Loucy (cell line): ENCODE measurements at regions not wholly inside any gene's neighbourhood (a gene's known extent, or its start where the extent isn't known, plus 50 kb on each side); places are given as distances from the start of the nearest gene placed in this dataset.

Experiments
- H2AFZ ChIP-seq: fragments of 200-600 bp; sonication (generic); 2 replicates; pipeline ENCODE4 v1.6.0; 2016; ENCODE audit warnings: antibody characterized with exemption, mild to moderate bottlenecking, low read length, moderate library complexity
- H3F3A ChIP-seq: fragments of 200-600 bp; 2 replicates; pipeline ENCODE4 v1.6.0; 2016; ENCODE audit warnings: antibody characterized with exemption, low read depth, mild to moderate bottlenecking
- H3K27me3 ChIP-seq: fragments of 200-600 bp; sonication (generic); 2 replicates; pipeline ENCODE4 v1.6.1; 2014; ENCODE audit warnings: low read length, mild to moderate bottlenecking; ENCODE audit not compliant: insufficient read depth, poor library complexity, severe bottlenecking
- H3K36me3 ChIP-seq: fragments of 200-600 bp; sonication (generic); 2 replicates; pipeline ENCODE4 v1.6.1; 2016; ENCODE audit warnings: low read length; ENCODE audit not compliant: insufficient read depth
- H3K4me1 ChIP-seq: fragments of 200-600 bp; sonication (generic); 2 replicates; pipeline ENCODE4 v1.5.1; 2014; ENCODE audit warnings: low read length, mild to moderate bottlenecking; ENCODE audit not compliant: insufficient read depth, poor library complexity, severe bottlenecking
- H3K4me2 ChIP-seq: fragments of 200-600 bp; sonication (generic); 2 replicates; pipeline ENCODE4 v1.6.0; 2014; ENCODE audit warnings: antibody characterized with exemption, low read length, low read depth, mild to moderate bottlenecking; ENCODE audit not compliant: poor library complexity, severe bottlenecking
- H3K4me3 ChIP-seq: fragments of 200-600 bp; sonication (generic); 2 replicates; pipeline ENCODE4 v1.5.1; 2014; ENCODE audit warnings: low read length, mild to moderate bottlenecking, mixed read lengths; ENCODE audit not compliant: poor library complexity, severe bottlenecking
- H3K79me2 ChIP-seq: fragments of 200-600 bp; sonication (generic); 2 replicates; pipeline ENCODE4 v1.6.1; 2014; ENCODE audit warnings: low read length; ENCODE audit not compliant: insufficient read depth
- H3K9ac ChIP-seq: fragments of 200-600 bp; sonication (generic); 2 replicates; pipeline ENCODE4 v1.6.0; 2014; ENCODE audit warnings: mild to moderate bottlenecking, low read depth, low read length, moderate library complexity; ENCODE audit not compliant: poor library complexity, severe bottlenecking
- H3K9me2 ChIP-seq: fragments of 200-600 bp; sonication (generic); replicated peaks from 2 replicates; pipeline ENCODE4 v1.6.1; 2016; ENCODE audit warnings: low read depth, low read length, mixed read lengths
- H3K9me3 ChIP-seq: fragments of 200-600 bp; sonication (generic); 2 replicates; pipeline ENCODE4 v1.6.1; 2014; ENCODE audit warnings: mild to moderate bottlenecking, antibody characterized with exemption, low read length, low read depth; ENCODE audit not compliant: insufficient read depth
- H4K20me1 ChIP-seq: fragments of 200-600 bp; sonication (generic); 2 replicates; pipeline ENCODE4 v1.6.0; 2014; ENCODE audit warnings: antibody characterized with exemption, low read length, mild to moderate bottlenecking; ENCODE audit not compliant: insufficient read depth, poor library complexity, severe bottlenecking
- EZH2phosphoT487 ChIP-seq: fragments of 200-600 bp; IDR thresholded peaks from 2 replicates; pipeline ENCODE4 v1.6.1; 2018; ENCODE audit warnings: antibody characterized with exemption, mild to moderate bottlenecking, moderate library complexity, borderline replicate concordance
- TF ChIP-seq, protein P1 (sequence below): fragments of 200-600 bp; sonication (generic); conservative IDR thresholded peaks from 2 replicates; pipeline ENCODE4 v1.5.1; 2014; ENCODE audit warnings: mild to moderate bottlenecking, antibody characterized with exemption, low read length

DNA sequence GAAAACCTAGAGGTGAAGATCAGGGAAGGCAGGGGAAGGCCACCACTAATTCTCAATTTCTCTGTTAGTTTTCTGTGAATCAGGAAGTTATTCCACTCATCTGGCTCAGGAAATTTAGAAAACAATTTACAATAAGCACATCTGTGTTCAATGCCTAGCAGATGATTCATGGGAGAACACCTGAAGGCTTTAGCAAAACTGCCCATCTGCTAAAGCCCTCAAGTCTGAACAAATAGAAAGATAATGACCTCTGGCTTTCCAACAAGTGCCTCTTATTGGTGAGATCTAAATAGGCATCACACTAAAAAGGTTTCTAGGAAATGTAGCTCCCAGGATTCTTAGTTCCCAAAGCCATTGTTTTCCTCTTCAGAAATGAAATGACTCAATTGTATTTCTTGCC lies 122.1 kb upstream of the GNPDA2 start:
- Histone ChIP-seq H3K79me2 (no peaks in the 10 kb centered on the region), H3K4me1 (no peaks in the 10 kb centered on the region), H3K9me3 (no peaks in the 10 kb centered on the region), H3K9ac (no peak overlapping the region), H3K4me3 (no peak overlapping the region), H3K9me2 (no peaks in the 10 kb centered on the region), H3F3A (no peaks in the 10 kb centered on the region), H2AFZ (no peak overlapping the region), H3K4me2 (no peak overlapping the region), H3K36me3 (no peaks in the 10 kb centered on the region), H4K20me1 (no peaks in the 10 kb centered on the region), H3K27me3 (no peaks in the 10 kb centered on the region)
- TF ChIP-seq, protein P1, sequence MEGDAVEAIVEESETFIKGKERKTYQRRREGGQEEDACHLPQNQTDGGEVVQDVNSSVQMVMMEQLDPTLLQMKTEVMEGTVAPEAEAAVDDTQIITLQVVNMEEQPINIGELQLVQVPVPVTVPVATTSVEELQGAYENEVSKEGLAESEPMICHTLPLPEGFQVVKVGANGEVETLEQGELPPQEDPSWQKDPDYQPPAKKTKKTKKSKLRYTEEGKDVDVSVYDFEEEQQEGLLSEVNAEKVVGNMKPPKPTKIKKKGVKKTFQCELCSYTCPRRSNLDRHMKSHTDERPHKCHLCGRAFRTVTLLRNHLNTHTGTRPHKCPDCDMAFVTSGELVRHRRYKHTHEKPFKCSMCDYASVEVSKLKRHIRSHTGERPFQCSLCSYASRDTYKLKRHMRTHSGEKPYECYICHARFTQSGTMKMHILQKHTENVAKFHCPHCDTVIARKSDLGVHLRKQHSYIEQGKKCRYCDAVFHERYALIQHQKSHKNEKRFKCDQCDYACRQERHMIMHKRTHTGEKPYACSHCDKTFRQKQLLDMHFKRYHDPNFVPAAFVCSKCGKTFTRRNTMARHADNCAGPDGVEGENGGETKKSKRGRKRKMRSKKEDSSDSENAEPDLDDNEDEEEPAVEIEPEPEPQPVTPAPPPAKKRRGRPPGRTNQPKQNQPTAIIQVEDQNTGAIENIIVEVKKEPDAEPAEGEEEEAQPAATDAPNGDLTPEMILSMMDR, result no peak
- no peak for TF ChIP-seq EZH2phosphoT487

DNA sequence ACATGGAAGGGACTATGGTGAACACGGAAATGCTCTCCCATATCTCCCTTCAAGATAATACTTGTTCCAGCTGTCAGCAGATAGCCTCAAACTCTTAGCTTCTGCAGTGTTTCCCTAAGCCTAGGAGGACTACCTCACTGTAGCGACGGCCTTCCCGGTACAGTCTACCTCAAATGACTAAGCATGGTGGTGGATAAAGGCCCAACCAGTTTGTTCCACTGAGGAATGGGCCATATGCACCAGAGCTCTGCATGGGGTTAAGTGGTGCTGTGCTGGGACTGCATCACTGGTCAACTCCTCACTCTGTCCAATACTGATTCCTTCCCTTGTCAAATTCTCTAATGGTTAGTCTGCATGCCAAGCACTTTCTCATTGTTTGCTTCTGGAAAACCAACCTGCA lies 119.6 kb upstream of the GNPDA2 start:
- H3K9ac ChIP-seq, result no peak overlapping the region
- no peak overlapping the region for H2AFZ ChIP-seq
- H3K79me2 ChIP-seq, result no peaks in the 10 kb centered on the region
- no peaks in the 10 kb centered on the region for H3K36me3 ChIP-seq
- H3K4me3 ChIP-seq, result no peak overlapping the region
- H3K9me2 ChIP-seq, result no peaks in the 10 kb centered on the region
- TF ChIP-seq EZH2phosphoT487, result no peak
- TF ChIP-seq, protein P1, result no peak
- H3K4me2 ChIP-seq, result no peak overlapping the region
- H3F3A ChIP-seq, result no peaks in the 10 kb centered on the region
- no peaks in the 10 kb centered on the region for H3K9me3 ChIP-seq
- no peaks in the 10 kb centered on the region for H4K20me1 ChIP-seq
- H3K4me1 ChIP-seq, result no peaks in the 10 kb centered on the region
- no peaks in the 10 kb centered on the region for H3K27me3 ChIP-seq

DNA sequence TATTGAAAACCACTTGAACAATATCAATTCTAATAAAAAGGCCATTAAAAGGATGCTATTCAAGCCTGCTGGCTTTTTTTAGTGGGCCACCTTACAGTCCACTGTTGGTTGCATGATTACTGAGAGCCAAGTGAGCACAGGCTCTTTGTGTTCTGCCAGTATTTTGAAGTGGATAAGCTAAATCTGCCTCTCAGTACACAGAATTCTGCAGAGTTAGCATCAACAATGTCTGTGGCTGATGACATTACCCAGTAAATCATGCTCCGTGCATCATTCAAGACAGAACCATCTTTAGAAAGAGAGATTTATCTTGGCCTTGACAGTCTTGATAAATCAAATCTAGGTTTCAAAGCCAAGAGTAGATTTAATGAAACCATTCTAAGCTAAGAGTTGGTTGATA lies 119.0 kb upstream of the GNPDA2 start:
- Histone ChIP-seq H3K36me3 (no peaks in the 10 kb centered on the region), H3K4me1 (no peaks in the 10 kb centered on the region), H3F3A (no peaks in the 10 kb centered on the region), H3K4me3 (no peak overlapping the region), H3K9me3 (no peaks in the 10 kb centered on the region), H3K9ac (no peak overlapping the region), H3K27me3 (no peaks in the 10 kb centered on the region), H4K20me1 (no peaks in the 10 kb centered on the region), H3K4me2 (no peak overlapping the region), H2AFZ (no peak overlapping the region), H3K79me2 (no peaks in the 10 kb centered on the region), H3K9me2 (no peaks in the 10 kb centered on the region)
- TF ChIP-seq, protein P1, result no peak
- TF ChIP-seq EZH2phosphoT487, result no peak
